AG04450 (cell line): ENCODE measurements at regions not wholly inside any gene's neighbourhood (a gene's known extent, or its start where the extent isn't known, plus 50 kb on each side); places are given as distances from the start of the nearest gene placed in this dataset.

Source experiments
- CTCF ChIA-PET: fragments of 300-600, 350-600 bp; formaldehyde crosslinking; extraction: SDS; loops from one replicate; lab custom pipeline; 2022; ENCODE audit warnings: antibody characterized with exemption, inconsistent platforms; lab: Charles Lee
- POLR2A ChIA-PET: fragments of 350-600 bp; formaldehyde crosslinking; extraction: SDS; loops from one replicate; lab custom pipeline; 2021; ENCODE audit warnings: antibody characterized with exemption, inconsistent platforms; lab: Yijun Ruan, JAX
- DNase-seq: peaks from one replicate; pipeline ENCODE4 v3.0.0-alpha.2; 2011; ENCODE audit warnings: low read depth, low spot score
- H3K27ac ChIP-seq: one replicate; pipeline ENCODE4 v1.5.1; 2012; ENCODE audit warnings: low read depth, low read length, control low read depth
- H3K27me3 ChIP-seq: one replicate; pipeline ENCODE4 v1.6.0; 2012; ENCODE audit warnings: low read length; ENCODE audit not compliant: control insufficient read depth, insufficient read depth
- H3K4me3 ChIP-seq: 2 replicates; pipeline ENCODE4 v1.5.1; 2011; ENCODE audit warnings: mild to moderate bottlenecking, low read depth, low read length, control low read depth
- H3K9me3 ChIP-seq: 2 replicates; pipeline ENCODE4 v1.5.1; 2012; ENCODE audit warnings: low read length; ENCODE audit not compliant: control insufficient read depth, insufficient read depth
- CTCF ChIP-seq: IDR thresholded peaks from 2 replicates; pipeline ENCODE4 v1.5.1; 2011; ENCODE audit warnings: low read depth, low read length, control low read depth, inconsistent platforms

GRCh38 chr7:110142939-110143526 is 947.9 kb upstream of the LRRN3 start:
- ChIA-PET POLR2A (no interaction called here), CTCF (no interaction called here)
- no peak for DNase-seq
- no peak overlapping the region for H3K4me3 ChIP-seq
- no peak for TF ChIP-seq CTCF
- no peaks in the 10 kb centered on the region for H3K27me3 ChIP-seq
- H3K9me3 ChIP-seq, result peaks cover 2% of the 10 kb centered on the region
- H3K27ac ChIP-seq, result no peak overlapping the region

GRCh38 chr7:110144599-110144998 is 946.3 kb upstream of the LRRN3 start:
- peaks cover 18% of the 10 kb centered on the region for H3K9me3 ChIP-seq
- H3K4me3 ChIP-seq, result no peak overlapping the region
- CTCF ChIA-PET, result no interaction called here
- POLR2A ChIA-PET, result no interaction called here
- no peak for DNase-seq
- no peak overlapping the region for H3K27ac ChIP-seq
- no peak for TF ChIP-seq CTCF
- no peaks in the 10 kb centered on the region for H3K27me3 ChIP-seq

GRCh38 chr7:110148054-110148453 is 942.9 kb upstream of the LRRN3 start:
- no peak for TF ChIP-seq CTCF
- ChIA-PET POLR2A (no interaction called here), CTCF (interaction anchor here (1.0 kb wide), 1 partner anchor 9 kb away, joined by 3 read pairs; no protein-coding TSS in a partner anchor)
- Histone ChIP-seq H3K9me3 (peaks cover 18% of the 10 kb centered on the region), H3K4me3 (no peak overlapping the region), H3K27me3 (no peaks in the 10 kb centered on the region), H3K27ac (no peak overlapping the region)
- DNase-seq, result no peak

GRCh38 chr7:110153222-110153621 is 937.7 kb upstream of the LRRN3 start:
- ChIA-PET POLR2A (no interaction called here), CTCF (no interaction called here)
- DNase-seq, result no peak
- no peak for TF ChIP-seq CTCF
- Histone ChIP-seq H3K27me3 (no peaks in the 10 kb centered on the region), H3K4me3 (no peak overlapping the region), H3K27ac (no peak overlapping the region), H3K9me3 (peaks cover 14% of the 10 kb centered on the region)

- CTCF ChIA-PET, result no interaction called here
- no peaks in the 10 kb centered on the region for H3K27me3 ChIP-seq
- H3K9me3 ChIP-seq, result no peaks in the 10 kb centered on the region
- no peak overlapping the region for H3K4me3 ChIP-seq
- TF ChIP-seq CTCF, result no peak
- DNase-seq, result no peak
- POLR2A ChIA-PET, result no interaction called here
- H3K27ac ChIP-seq, result no peak overlapping the region
Observed at GRCh38 chr7:110156511-110156910, 934.4 kb upstream of the LRRN3 start.
